ENCODE measurements at regions not wholly inside any gene's neighbourhood (a gene's known extent, or its start where the extent isn't known, plus 50 kb on each side); places are given as distances from the start of the nearest gene placed in this dataset.
"Not testable (repeated sequence)": the region's sequence is repeated elsewhere in the genome, so short reads cannot be mapped to it uniquely, and the experiment has no call there.

DNA sequence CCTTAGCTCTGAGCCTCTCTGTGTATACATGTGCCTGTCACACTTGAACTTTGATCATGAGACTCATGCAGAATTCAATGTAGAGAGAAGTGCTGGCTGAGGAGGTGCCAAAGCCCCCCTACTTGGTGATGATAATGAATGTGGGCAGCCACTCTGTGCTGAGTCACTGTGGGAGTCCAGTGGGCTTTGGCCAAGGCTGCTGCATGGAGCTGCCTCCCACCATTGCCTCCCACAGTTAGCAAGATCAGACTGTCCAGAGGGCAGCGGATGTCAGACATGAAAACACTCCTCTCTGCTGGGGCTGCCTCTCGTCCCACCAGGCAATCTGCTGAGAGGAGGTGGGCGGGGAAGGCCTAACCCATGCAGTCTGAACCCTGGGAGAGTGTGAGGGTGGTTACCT is 180.3 kb downstream of the SH2D4B start:
- H3K4me2 ChIP-seq (ENCODE audit: low read depth, low read length, poor library complexity, severe bottlenecking), result no peak overlapping the region
- H3K9ac ChIP-seq (ENCODE audit: low read length), result no peak overlapping the region
- H3K4me3 ChIP-seq (ENCODE audit: insufficient read depth, low read length, poor library complexity, severe bottlenecking), result no peak overlapping the region
- H3K9me3 ChIP-seq (ENCODE audit: insufficient read depth, low read length), result no peaks in the 10 kb centered on the region
- H3K79me2 ChIP-seq (ENCODE audit: insufficient read depth, low read length), result no peaks in the 10 kb centered on the region
- H3K27ac ChIP-seq (ENCODE audit: low read depth, low read length), result no peak overlapping the region
- no peaks in the 10 kb centered on the region for H3F3A ChIP-seq (ENCODE audit: insufficient read depth)
- H3K9me2 ChIP-seq (replicated peaks; ENCODE audit: insufficient read depth, low read length), result no peaks in the 10 kb centered on the region
- no peaks in the 10 kb centered on the region for H3K27me3 ChIP-seq (ENCODE audit: low read length)
- no peak for TF ChIP-seq EZH2phosphoT487 (conservative IDR thresholded peaks at IDR 0.05; ENCODE audit: low read length)
- TF ChIP-seq, protein P1, sequence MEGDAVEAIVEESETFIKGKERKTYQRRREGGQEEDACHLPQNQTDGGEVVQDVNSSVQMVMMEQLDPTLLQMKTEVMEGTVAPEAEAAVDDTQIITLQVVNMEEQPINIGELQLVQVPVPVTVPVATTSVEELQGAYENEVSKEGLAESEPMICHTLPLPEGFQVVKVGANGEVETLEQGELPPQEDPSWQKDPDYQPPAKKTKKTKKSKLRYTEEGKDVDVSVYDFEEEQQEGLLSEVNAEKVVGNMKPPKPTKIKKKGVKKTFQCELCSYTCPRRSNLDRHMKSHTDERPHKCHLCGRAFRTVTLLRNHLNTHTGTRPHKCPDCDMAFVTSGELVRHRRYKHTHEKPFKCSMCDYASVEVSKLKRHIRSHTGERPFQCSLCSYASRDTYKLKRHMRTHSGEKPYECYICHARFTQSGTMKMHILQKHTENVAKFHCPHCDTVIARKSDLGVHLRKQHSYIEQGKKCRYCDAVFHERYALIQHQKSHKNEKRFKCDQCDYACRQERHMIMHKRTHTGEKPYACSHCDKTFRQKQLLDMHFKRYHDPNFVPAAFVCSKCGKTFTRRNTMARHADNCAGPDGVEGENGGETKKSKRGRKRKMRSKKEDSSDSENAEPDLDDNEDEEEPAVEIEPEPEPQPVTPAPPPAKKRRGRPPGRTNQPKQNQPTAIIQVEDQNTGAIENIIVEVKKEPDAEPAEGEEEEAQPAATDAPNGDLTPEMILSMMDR (IDR thresholded peaks at IDR 0.05; ENCODE audit: insufficient read depth, low read length, poor library complexity, severe bottlenecking), result no peak
- H3K36me3 ChIP-seq (ENCODE audit: low read length), result no peaks in the 10 kb centered on the region
- H4K20me1 ChIP-seq (ENCODE audit: low read depth, low read length), result no peaks in the 10 kb centered on the region
- no peak overlapping the region for H2AFZ ChIP-seq (ENCODE audit: low read depth, low read length, severe bottlenecking)

DNA sequence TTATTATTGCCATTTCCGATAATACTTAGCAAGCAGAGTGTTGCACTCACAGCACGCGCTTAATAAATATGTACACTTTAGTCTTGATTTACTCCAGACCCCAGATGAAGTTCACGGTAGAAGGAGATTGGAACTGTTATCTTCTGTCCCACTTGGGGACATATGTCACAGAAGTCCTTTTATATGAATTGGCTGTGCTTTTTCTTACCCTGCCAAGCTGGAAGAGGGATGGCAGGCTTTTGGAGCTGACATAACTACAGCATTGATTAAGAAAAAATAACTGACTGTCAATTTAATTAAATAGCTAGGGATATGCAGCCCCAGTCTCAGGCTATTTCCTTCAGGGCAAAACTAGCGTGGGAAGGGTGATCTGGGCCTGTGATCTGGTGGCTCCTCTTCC is 182.2 kb downstream of the SH2D4B start:
- Histone ChIP-seq H3K36me3 (ENCODE audit: low read length) (no peaks in the 10 kb centered on the region), H3K27me3 (ENCODE audit: low read length) (no peaks in the 10 kb centered on the region), H3K27ac (ENCODE audit: low read depth, low read length) (no peak overlapping the region), H3K9me3 (ENCODE audit: insufficient read depth, low read length) (no peaks in the 10 kb centered on the region), H3K9me2 (replicated peaks; ENCODE audit: insufficient read depth, low read length) (no peaks in the 10 kb centered on the region), H3K9ac (ENCODE audit: low read length) (no peak overlapping the region), H3K4me2 (ENCODE audit: low read depth, low read length, poor library complexity, severe bottlenecking) (no peak overlapping the region), H3K4me3 (ENCODE audit: insufficient read depth, low read length, poor library complexity, severe bottlenecking) (no peak overlapping the region), H2AFZ (ENCODE audit: low read depth, low read length, severe bottlenecking) (no peak overlapping the region), H3F3A (ENCODE audit: insufficient read depth) (no peaks in the 10 kb centered on the region), H3K79me2 (ENCODE audit: insufficient read depth, low read length) (no peaks in the 10 kb centered on the region), H4K20me1 (ENCODE audit: low read depth, low read length) (no peaks in the 10 kb centered on the region)
- TF ChIP-seq EZH2phosphoT487 (conservative IDR thresholded peaks at IDR 0.05; ENCODE audit: low read length), result no peak
- TF ChIP-seq, protein P1 (IDR thresholded peaks at IDR 0.05; ENCODE audit: insufficient read depth, low read length, poor library complexity, severe bottlenecking), result no peak

- H3K4me2 ChIP-seq (ENCODE audit: low read depth, low read length, poor library complexity, severe bottlenecking), result no peak overlapping the region
- H3K9me2 ChIP-seq (replicated peaks; ENCODE audit: insufficient read depth, low read length), result no peaks in the 10 kb centered on the region
- no peaks in the 10 kb centered on the region for H3K27me3 ChIP-seq (ENCODE audit: low read length)
- H3K36me3 ChIP-seq (ENCODE audit: low read length), result no peaks in the 10 kb centered on the region
- H4K20me1 ChIP-seq (ENCODE audit: low read depth, low read length), result no peaks in the 10 kb centered on the region
- TF ChIP-seq, protein P1 (IDR thresholded peaks at IDR 0.05; ENCODE audit: insufficient read depth, low read length, poor library complexity, severe bottlenecking), result no peak
- no peak for TF ChIP-seq EZH2phosphoT487 (conservative IDR thresholded peaks at IDR 0.05; ENCODE audit: low read length)
- no peak overlapping the region for H2AFZ ChIP-seq (ENCODE audit: low read depth, low read length, severe bottlenecking)
- no peaks in the 10 kb centered on the region for H3F3A ChIP-seq (ENCODE audit: insufficient read depth)
- H3K79me2 ChIP-seq (ENCODE audit: insufficient read depth, low read length), result no peaks in the 10 kb centered on the region
- no peaks in the 10 kb centered on the region for H3K9me3 ChIP-seq (ENCODE audit: insufficient read depth, low read length)
- no peak overlapping the region for H3K27ac ChIP-seq (ENCODE audit: low read depth, low read length)
- no peak overlapping the region for H3K4me3 ChIP-seq (ENCODE audit: insufficient read depth, low read length, poor library complexity, severe bottlenecking)
- H3K9ac ChIP-seq (ENCODE audit: low read length), result no peak overlapping the region
Observed at GRCh38 chr10:80720549-80720948, 182.8 kb downstream of the SH2D4B start.

DNA sequence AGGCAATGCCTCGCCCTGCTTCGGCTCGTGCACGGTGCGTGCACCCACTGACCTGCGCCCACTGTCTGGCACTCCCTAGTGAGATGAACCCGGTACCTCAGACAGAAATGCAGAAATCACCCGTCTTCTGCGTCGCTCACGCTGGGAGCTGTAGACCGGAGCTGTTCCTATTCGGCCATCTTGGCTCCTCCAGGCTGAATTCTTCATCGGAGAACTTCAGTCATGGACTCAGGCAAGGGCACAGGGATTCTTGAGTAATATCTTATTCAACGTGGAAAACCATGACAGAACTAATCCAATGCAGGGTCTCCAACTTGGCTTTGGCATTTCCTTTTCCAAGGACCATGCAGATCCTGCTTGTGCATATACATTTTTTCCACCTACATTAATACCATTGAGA is 190.7 kb downstream of the SH2D4B start:
- H3K27ac ChIP-seq (ENCODE audit: low read depth, low read length); H3F3A ChIP-seq (ENCODE audit: insufficient read depth); H3K9me3 ChIP-seq (ENCODE audit: insufficient read depth, low read length); H3K4me3 ChIP-seq (ENCODE audit: insufficient read depth, low read length, poor library complexity, severe bottlenecking); H3K4me2 ChIP-seq (ENCODE audit: low read depth, low read length, poor library complexity, severe bottlenecking); H3K9ac ChIP-seq (ENCODE audit: low read length); H3K79me2 ChIP-seq (ENCODE audit: insufficient read depth, low read length); H2AFZ ChIP-seq (ENCODE audit: low read depth, low read length, severe bottlenecking); H3K36me3 ChIP-seq (ENCODE audit: low read length); H4K20me1 ChIP-seq (ENCODE audit: low read depth, low read length); H3K9me2 ChIP-seq (replicated peaks; ENCODE audit: insufficient read depth, low read length); H3K27me3 ChIP-seq (ENCODE audit: low read length): not testable (repeated sequence)

All from SU-DHL-6 (cell line).